ENCODE measurements at regions not wholly inside any gene's neighbourhood (a gene's known extent, or its start where the extent isn't known, plus 50 kb on each side); places are given as distances from the start of the nearest gene placed in this dataset.
A peak's percentile ranks its signal among the peaks of the same experiment; 100 is the strongest.

DNA sequence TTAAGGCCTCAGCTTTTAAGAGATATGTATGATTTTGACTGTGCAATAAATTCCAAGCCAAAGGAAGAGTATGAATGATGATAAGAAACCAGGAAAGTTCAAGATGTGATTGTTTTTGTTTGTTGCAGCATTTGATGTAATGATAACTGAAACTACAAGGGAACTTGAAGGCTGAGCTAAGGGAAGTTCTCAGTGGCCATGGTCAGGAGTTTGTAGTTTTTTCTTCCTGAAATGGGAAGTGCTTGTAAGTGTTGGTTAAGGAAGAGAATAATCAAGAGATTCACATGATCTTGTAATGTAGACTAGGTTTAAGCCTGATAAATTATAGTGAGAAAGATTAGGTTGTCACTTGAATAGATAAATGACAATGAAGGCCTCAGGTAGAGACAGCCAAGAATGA lies 53.4 kb downstream of the PTCHD4 start:
- no peak for DNase-seq (ENCODE audit: low read depth)

DNA sequence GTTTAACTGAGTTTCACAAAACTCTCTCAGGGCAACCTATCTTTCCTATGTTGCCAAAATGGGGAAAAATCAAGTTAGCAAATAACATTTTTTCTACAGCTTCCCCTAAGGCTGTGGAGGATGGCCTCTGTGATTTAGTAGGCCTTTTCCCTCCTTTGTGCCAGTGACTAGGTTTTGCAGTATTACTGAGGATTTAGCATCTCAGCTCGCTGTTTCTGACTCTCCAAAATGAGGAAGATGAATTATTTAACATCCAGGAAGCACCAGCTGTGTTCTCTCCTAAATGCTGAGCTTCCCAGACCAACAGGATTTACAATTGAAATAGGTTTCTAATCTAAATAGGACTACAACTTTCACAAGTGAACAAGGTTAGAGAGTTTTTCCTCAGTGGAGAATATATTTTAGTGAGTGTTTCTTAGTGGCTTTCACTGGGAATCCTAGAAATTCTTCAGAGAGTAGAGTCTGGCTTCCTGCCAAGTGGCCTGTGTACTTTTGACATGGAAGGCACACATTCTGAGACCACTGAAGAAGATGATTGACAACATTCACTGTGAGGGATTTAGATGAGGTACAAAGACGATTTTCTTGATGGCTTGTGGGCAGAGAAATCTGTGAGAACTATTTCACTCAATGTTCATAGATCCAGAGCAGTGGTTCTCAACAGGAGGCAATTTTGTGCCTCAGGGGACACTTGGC lies 62.4 kb downstream of the PTCHD4 start:
- DNase-seq (ENCODE audit: low read depth), result no peak

DNA sequence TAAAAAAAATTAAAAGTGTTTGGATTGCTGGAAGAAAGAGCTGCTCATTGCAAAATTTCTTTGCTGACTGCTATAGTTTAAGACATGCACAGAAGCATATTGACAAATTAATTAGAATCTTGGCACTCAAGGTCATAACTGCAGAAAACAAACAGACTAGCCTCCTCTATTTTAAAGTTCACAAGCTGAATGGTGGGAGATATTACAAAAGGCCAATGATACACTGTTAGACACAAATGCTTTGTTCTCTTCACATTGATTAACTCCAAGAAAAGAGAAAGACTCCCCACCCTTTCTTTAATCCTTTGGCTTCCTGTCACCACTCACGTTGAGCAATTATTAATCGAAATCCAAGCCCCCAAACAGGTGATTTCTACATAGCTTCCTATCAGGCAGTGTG lies 69.1 kb downstream of the PTCHD4 start:
- DNase-seq (ENCODE audit: low read depth), result no peak

DNA sequence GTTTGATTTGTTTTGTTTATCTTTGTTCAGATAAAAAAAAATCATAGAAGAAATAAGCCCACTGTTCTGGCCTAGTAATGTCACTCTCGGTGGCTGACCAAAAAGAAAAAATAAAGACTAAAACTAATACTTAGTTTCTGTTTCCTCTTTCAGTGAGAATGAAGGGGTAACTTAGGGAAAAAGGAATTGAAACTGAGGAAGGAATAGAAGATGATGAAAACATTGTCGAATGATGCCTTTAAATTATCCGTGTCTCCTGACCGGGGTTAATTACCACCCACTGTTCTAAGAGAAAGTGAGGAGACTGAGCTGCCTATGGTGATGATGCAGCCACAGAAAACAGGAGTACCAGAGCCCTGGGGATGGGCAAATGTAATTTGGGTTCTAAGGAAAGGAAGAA lies 73.1 kb downstream of the PTCHD4 start:
- DNase-seq (ENCODE audit: low read depth), result no peak

DNA sequence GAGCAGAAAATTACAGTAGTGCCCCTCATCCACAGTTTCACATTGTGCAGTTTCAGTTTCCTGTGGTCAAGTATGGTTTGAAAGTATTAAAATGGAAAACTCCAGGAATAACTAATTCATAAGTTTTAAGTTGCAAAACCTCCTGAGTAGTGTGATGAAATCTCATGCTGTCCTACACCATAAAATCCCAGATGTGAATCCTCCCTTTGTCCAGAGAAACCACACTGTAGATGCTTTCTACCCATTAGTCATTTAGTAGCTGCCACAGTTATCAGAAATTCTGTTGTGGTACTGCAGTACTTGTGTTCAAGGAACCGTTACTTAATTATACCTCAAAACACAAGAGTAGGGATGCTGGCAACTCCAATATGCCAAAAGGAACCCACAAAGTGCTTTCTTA lies 74.7 kb downstream of the PTCHD4 start:
- DNase-seq (ENCODE audit: low read depth), result no peak

DNA sequence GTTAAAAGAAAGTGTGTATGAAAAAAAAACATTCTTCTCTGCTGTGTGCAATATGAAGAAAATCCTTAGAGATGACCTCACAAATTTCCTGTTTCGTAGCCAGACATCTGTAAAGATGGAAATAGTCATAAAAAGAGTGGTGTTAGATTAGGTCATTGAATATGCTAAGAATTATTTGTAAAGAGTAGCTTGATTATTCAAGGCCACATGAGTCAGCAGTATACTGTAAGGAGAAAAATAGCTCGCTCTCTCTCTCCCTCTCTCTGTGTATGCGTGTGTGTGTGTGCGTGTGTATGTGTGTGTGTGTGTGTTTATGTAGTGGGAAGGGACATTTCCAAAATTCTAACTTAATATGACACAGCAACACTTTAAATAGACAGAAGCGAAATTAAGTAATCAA lies 78.8 kb downstream of the PTCHD4 start:
- DNase-seq (ENCODE audit: low read depth), result no peak

DNA sequence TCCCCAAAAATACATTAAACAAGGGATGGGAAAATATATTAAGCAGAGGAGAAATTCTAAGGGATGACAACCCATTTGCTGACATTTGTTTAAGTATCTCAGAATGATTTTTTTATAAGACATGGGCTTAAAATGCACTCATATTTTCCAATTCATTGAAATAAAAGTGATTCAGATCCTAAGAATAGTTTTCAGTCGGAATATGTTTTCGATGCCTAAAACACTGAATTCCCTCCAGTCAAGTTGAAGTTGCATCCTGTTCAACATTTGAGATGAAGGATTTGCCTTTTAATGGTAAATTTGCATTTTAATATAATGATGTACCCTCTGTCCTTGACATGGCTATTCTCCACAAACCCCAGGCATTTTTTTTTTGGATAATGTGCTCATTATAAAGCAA lies 79.3 kb downstream of the PTCHD4 start:
- no peak for DNase-seq (ENCODE audit: low read depth)

DNA sequence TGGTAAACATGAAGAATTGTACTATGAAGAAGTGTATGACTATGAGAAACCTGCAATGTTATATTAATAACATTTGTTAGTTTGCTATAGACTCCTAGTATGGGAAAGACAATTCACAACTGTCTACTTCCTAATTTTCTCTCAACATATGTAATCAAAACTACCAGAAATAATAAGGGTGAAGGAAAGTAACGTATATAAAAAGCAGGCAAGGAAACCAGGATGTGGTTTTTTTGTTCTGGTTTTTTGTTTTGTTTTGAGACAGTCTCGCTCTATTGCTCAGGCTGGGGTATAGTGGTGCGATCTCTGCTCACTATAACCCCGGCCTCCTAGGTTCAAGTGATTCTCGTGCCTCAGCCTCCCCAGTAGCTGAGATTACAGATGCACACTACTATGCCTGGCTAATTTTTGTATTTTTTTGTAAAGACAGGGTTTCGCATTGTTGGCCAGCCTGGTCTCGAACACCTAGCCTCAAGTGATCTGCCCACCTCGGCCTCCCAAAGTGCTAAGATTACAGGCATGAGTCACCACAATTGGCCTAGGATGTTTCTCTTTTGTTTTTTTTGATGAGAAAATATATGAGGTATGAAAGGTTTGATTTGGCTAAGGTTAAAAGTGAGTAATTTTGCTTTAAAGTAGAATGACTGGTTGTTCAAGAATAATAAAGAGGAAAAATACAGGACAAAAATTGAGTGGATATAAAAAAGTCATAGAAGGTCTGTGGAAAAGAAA lies 83.1 kb downstream of the PTCHD4 start:
- peak; percentile 6 for DNase-seq (ENCODE audit: low read depth)

DNA sequence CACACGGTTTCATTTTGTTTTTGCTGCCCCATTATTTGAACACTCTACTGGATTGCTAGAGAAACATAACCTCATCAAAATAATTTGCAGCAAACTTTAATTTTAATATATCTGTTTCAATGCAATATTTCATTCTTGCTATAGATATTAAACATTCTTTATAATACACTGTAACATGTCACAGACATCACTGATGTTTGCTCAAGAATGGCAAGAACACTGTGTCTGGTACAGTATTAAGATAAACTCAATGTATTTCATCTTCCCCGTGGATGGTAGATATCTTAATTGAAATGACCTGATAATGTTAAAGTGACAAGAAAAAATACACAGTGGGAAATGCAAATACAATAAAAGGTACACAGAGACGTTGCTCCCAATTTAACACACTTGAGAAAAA lies 86.0 kb downstream of the PTCHD4 start:
- DNase-seq (ENCODE audit: low read depth), result no peak

DNA sequence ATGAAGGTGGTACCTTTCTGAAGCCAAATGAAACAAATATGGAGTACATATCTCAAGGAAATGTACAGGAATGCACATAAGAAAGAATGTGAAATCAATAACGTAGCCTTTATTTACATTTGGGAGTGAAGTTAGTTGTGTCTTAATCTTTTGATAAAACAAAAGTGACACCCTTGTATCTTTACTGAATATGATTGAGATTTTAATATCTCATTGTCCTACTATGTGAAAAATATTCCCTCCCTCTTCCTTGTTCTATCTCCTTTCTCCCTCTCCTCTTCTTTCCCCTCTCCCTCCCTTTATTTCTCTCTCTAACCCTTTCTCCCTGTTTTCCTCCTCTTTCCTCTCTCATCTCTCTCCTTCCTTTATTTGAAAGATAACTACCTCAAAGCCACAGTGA lies 89.1 kb downstream of the PTCHD4 start:
- DNase-seq (ENCODE audit: low read depth), result no peak

DNA sequence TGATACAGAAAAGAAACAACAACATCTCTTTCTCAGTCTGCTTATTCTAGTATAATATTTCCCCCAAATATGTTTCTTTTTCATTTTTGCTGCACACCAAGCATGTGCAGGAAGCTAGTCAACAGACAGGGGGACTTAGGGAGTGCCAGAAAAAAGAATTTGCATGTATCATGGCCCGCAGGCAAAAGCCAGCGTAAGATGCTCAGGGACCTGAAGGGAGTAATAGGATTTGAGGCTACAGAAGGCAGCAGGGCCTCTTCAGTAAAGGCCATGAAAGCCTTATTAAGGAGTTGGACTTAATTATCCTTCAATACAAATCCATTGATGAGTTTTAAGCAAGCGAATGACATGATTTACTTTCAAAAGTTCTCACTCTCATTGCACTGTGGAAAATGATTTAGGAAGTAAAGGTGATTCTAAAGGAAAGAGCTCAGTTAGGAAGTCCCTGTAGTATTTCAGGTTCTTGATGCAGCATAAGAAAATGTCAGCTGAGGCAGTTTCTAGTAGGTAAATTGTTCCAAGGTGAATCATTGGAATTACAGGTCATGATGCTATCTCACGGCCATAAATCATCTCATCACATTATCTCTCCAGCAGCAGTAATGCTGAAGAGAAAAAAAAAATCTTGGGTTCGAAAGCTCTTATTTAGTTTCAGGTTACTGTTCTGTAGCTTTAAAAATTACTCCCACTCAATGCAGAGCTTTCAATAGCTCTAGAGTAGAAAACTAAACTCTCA lies 94.8 kb downstream of the PTCHD4 start:
- no peak for DNase-seq (ENCODE audit: low read depth)

DNA sequence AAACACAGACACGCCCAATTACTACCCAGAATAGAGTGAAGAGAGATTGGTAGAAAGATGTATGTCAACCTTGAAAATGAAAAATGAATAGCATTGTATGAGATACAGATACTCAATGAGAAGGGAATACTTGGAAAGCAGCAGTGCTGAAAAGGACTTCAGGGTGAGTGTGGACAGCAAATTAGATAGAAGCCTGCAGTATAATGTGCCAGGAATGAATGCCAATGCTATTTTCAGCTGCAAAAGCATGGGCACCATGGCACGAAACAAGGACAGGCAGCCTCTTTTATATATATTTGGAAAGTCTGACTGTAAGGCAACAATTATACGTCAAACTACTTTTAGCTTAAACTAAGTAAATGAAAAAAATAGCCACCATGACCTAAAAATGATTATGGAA lies 118.2 kb downstream of the PTCHD4 start:
- DNase-seq (ENCODE audit: low read depth), result no peak

DNA sequence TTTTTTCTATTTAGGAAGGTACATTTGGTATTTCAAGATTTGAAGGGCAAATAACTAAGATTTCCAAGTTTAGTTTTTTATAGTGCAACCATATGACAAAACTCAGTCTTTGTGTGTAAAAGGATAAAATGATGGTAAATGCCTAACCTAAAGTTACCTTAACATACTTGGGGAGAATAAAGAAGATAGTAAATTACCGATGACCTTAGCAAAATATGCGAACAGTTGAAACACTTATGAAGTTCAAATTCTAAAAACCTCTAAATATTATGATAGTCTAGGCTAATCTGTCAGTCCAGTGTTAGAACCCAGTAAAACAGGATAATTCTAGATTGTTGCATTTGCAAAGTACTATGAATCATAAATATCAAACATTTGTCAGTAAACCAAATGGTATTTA lies 127.5 kb downstream of the PTCHD4 start:
- no peak for DNase-seq (ENCODE audit: low read depth)

DNA sequence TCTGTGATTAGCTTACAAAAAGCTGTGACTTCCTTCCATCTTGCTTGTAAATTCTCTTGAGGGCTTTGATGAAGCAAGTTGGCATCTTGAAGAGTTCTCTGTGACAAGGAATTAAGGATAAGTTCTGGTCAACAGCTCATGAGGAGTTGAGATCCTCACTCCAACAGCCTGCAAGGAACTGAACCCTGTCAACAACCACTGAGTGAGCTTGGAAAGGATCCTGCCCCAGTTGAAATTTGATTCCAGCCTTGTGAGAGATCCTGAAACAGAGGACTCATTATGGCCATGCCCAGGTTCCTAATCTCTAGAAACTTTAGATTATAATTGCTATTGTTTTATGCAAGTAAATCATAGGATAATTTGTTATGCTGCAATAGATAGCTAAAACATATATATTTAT lies 133.7 kb downstream of the PTCHD4 start:
- DNase-seq (ENCODE audit: low read depth), result no peak

DNA sequence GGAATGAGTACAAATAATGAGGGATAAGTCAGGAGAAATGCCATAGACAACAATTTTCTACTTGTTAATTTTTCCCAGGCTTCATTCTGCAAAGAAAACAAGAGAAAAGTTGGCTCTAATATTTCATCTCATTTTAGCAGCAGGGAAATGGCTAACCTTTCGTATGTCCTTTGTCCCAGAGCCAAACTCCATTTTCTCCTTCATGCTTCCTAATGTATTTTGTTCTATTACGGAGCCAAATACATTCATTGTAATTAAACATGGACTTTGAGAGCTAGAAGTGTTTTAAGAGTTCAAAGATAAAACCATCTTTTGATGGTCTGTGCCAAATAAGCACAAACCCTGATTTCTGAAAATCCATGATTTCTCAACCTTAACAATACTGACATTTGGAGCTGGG lies 136.9 kb downstream of the PTCHD4 start:
- DNase-seq (ENCODE audit: low read depth), result no peak

DNA sequence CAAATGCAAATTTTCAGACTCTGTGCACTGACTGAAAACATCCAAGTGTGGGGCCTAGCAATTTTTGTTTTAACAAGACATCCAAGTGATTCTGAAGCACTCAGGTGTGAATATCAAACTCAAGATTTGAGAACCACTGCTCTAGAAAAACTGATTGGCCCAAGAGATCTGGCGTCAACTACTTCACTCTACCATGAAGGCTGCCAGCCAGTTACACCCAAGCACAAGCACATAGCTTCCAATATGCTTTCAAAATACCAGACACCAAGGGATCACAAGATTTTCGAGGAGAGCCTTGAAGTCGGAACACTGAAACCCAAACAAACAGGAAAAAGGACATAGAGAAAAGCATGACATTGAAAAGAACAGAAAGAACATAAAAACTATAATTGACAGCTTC lies 140.2 kb downstream of the PTCHD4 start:
- no peak for DNase-seq (ENCODE audit: low read depth)

DNA sequence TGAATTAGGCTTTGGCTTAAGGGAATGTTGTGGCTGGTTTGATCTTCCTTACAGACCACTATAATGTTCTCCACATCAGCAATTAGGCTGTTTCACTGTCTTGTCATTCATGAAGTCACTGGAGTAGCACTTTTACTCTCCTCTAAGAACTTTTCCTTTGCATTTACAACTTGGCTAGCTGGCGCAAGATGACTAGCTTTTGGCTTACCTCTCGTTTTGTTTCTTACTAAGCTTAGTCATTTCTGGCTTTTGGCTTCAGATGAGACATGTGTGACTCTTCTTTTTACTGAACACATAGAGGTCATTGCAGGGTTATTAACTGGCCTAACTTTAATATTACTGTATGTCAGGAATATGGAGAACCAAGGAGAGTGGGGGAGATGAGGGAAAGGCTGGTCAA lies 143.2 kb downstream of the PTCHD4 start:
- DNase-seq (ENCODE audit: low read depth), result no peak

DNA sequence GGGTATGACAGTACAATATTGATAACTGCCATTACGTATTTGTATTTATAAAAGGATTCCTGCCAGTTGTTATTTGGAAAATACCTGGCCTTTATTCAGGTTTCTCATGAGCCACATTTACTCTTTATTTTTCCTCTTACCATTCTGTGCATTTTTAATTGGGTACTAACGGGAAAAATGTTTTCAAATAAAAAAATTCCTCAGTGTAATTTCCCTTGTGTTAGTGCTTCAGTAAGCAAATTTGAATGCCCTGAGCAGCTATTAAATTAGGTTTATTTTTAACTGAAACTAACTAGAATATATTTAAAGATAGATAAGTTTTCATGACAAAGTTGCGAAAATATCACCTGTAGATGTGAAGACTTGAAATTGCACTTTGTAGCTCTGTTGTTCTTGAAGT lies 146.0 kb downstream of the PTCHD4 start:
- DNase-seq (ENCODE audit: low read depth), result no peak

DNA sequence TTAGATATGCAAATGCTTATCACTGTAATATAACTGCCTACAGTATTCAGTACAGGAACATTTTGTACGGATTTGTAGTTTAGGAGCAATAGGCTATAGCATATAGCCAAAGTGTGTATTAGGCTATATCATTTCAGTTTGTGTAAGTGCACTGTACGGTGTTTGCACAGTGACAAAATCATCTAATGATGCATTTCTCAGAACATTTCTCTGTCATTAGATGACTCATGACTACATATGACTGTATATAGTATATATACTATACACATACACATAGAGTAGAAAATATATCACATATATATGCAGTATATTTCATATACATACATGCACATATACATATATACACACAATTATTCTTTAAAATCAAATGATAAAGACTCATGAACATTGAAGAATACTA lies 158.4 kb downstream of the PTCHD4 start:
- no peak for DNase-seq (ENCODE audit: low read depth)

DNA sequence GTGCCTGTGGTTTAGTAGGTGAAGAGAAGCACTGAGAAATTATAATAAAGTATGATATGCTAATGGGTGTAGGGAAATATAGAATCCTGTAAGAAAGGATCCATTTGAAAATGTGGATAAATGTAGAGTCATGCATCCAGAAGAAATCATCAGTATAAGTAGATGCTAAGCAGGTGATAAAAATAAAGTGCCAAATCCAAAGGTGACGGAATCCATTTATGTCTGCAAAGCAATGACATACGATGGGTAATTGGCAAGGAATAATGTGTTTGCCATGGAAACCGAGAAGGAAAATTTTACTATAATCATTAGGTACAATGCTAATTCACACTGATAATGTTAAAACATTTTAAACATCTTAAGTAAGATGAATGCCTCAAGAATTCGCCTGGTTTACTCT lies 163.0 kb downstream of the OPN5 start:
- no peak for DNase-seq (ENCODE audit: low read depth)

DNA sequence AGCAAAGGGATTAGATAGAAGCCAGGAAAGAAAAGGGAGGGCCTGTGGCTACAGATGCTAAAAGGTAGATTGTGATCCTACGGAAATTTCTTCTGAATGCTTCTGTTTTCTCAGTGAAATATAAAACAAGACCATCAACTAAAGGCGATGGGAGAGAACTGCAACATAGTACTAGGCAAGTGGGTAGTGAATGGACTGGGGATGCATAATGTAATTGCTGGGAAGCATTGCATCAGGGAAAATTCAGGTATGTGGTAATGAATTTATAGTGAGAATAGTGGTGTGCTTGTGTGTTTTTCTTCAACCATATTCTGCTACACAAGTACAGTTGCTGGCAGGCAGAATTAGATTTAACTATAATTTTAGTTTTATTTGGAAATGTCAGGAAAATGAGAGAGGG lies 156.6 kb downstream of the OPN5 start:
- no peak for DNase-seq (ENCODE audit: low read depth)

DNA sequence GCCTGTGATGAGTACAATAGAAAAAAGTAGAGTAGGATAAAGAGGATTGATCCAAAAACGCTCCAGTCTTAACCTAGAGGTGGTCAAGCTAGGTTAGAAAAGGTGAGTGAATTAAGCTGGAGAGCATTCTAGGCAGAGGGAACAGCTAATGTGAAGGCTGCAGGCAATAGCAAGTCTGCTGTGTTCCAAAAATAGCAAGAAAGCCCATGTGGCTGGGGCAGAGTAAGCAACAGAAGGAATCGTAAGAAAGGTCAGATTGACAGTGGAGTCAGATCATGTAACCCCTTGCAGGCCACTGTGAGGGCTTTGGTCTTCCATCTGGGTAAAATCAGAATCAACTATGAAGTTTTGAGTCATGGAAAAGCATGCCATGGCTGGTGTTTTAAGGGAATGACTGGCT lies 155.0 kb downstream of the OPN5 start:
- DNase-seq (ENCODE audit: low read depth), result no peak

DNA sequence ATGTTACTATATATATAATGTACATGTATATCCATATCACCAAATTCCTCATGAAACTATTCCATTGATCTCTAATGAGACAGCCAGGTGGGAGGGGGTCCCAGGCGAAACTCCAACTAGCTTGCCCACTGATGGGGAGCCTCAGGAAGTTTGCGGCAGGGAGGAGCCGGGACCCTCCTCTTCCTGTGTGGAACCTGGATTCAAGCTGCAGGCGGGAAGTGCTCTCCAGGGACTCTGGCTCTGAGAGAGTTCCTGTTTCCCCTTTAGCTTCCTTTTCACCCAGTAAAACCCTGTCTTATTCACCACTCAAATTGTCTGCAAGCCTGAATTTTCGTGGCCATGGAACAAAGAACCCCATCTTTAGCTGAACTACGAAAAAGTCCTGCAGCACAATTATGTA lies 152.2 kb downstream of the OPN5 start:
- no peak for DNase-seq (ENCODE audit: low read depth)

Data from Daoy (cell line).